ENCODE measurements at regions not wholly inside any gene's neighbourhood (a gene's known extent, or its start where the extent isn't known, plus 50 kb on each side); places are given as distances from the start of the nearest gene placed in this dataset.

GRCh38 chr4:164538097-164538496 is 215.8 kb upstream of the SMIM31 start:
- intact Hi-C loops (cut with DNase I; ENCODE audit: low total_unique reads): no loop called here
- Histone ChIP-seq H3K4me1 (no peaks in the 10 kb centered on the region), H3K9me3 (peaks cover 0 to 23% (median 13%) of the 10 kb centered on the region in 4 donors), H3K27me3 (no peaks in the 10 kb centered on the region), H3K4me3 (no peak overlapping the region), H3K27ac (no peak overlapping the region), H3K36me3 (no peaks in the 10 kb centered on the region)
- WGBS, 5 donors: 69 to 87% (median 84%) methylated on average over 4 of the region's 4 CpGs
- no peak for DNase-seq
- no peak for TF ChIP-seq EP300 (IDR thresholded peaks at IDR 0.05)
- TF ChIP-seq POLR2AphosphoS5 (IDR thresholded peaks at IDR 0.05): no peak
- TF ChIP-seq POLR2A (IDR thresholded peaks at IDR 0.05): no peak
- TF ChIP-seq CTCF (IDR thresholded peaks at IDR 0.05): no peak

- WGBS, 5 donors: 85 to 97% (median 96%) methylated on average over 2 of the region's 2 CpGs
- Histone ChIP-seq H3K4me1 (no peaks in the 10 kb centered on the region), H3K36me3 (no peaks in the 10 kb centered on the region), H3K27me3 (no peaks in the 10 kb centered on the region), H3K4me3 (no peak overlapping the region), H3K27ac (no peak overlapping the region), H3K9me3 (peaks cover 0 to 28% (median 13%) of the 10 kb centered on the region in 4 donors)
- intact Hi-C loops (cut with DNase I; ENCODE audit: low total_unique reads): no loop called here
- no peak for TF ChIP-seq CTCF (IDR thresholded peaks at IDR 0.05)
- TF ChIP-seq EP300 (IDR thresholded peaks at IDR 0.05): no peak
- no peak for TF ChIP-seq POLR2AphosphoS5 (IDR thresholded peaks at IDR 0.05)
- no peak for TF ChIP-seq POLR2A (IDR thresholded peaks at IDR 0.05)
- no peak for DNase-seq
Measured at GRCh38 chr4:164540987-164541386, 212.9 kb upstream of the SMIM31 start.

DNA sequence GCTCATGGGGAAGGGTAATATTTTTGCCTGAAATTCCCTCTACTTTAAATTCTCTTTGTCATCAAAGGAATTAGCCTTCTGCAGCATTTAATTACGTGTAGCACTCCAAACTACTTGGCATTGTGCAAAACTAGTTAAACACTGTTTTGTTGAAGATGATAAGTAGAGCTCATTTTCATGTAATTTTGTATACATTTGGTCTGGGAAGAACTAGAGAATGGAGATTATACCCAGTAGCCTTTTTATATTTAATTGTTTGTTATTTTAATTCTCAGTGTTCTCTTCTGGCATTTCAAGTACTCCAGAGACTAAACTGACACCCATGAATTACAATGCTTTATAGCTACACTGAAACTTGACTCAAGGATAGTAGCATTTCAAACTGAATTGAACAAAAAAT is 211.5 kb upstream of the SMIM31 start:
- Histone ChIP-seq H3K9me3 (peaks cover 0 to 28% (median 13%) of the 10 kb centered on the region in 4 donors), H3K36me3 (no peaks in the 10 kb centered on the region), H3K4me3 (no peak overlapping the region), H3K4me1 (no peaks in the 10 kb centered on the region), H3K27me3 (no peaks in the 10 kb centered on the region), H3K27ac (no peak overlapping the region)
- intact Hi-C loops (cut with DNase I; ENCODE audit: low total_unique reads): no loop called here
- WGBS, 5 donors: 51 to 65% (median 57%) methylated on average over 1 of the region's 1 CpG
- TF ChIP-seq POLR2AphosphoS5 (IDR thresholded peaks at IDR 0.05) (no peak), POLR2A (IDR thresholded peaks at IDR 0.05) (no peak), CTCF (IDR thresholded peaks at IDR 0.05) (no peak), EP300 (IDR thresholded peaks at IDR 0.05) (no peak)
- DNase-seq: no peak

DNA sequence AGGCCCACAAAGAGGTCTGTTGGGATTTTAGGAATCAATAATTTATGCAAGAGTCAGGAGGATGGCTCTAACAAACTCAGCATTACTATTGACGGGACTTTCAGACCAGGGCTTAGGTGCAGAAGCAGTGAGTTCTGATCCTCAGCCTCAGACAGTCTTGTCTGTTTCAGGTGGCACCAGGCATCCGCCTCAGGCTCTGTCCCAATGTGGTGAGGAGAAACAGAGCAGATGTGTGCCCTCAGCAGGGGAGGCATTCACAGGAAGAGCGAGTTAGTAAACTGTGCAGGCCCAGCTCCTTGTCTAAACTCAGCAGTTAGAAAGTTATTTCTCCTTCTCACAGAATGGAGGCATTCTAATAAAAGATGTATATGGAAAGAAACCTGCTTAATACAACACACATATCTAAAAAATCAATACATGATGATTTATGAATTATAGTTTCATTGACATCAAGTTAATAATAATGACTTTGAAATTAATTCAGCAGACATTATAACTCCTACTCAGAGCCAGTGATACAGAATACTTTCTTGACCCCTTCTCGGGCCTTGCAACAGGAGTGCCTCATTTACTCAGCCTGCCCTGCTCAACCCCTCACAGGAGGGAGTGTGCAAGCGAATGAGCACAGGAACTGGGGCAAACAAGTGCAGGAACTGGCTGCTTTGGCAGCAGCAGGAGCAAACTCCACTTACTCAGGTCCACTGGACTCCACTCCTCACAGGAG is 202.8 kb upstream of the SMIM31 start:
- WGBS, 5 donors: 68 to 82% (median 77%) methylated on average over 5 of the region's 5 CpGs
- no peak for DNase-seq
- Histone ChIP-seq H3K27me3 (no peaks in the 10 kb centered on the region), H3K4me1 (no peaks in the 10 kb centered on the region), H3K9me3 (peaks cover 0 to 15% (median 12%) of the 10 kb centered on the region in 4 donors), H3K4me3 (no peak overlapping the region), H3K27ac (no peak overlapping the region), H3K36me3 (no peaks in the 10 kb centered on the region)
- no peak for TF ChIP-seq EP300 (IDR thresholded peaks at IDR 0.05)
- TF ChIP-seq CTCF (IDR thresholded peaks at IDR 0.05): no peak
- TF ChIP-seq POLR2AphosphoS5 (IDR thresholded peaks at IDR 0.05): no peak
- TF ChIP-seq POLR2A (IDR thresholded peaks at IDR 0.05): no peak
- intact Hi-C loops (cut with DNase I; ENCODE audit: low total_unique reads): no loop called here

Data from stomach (tissue), 8 donors.